ENCODE measurements at regions not wholly inside any gene's neighbourhood (a gene's known extent, or its start where the extent isn't known, plus 50 kb on each side); places are given as distances from the start of the nearest gene placed in this dataset.

- H3K9me2 ChIP-seq (replicated peaks; ENCODE audit: insufficient read depth, low read length), result no peaks in the 10 kb centered on the region
- H3K4me1 ChIP-seq (ENCODE audit: low read length), result no peaks in the 10 kb centered on the region
- no peak for DNase-seq
- H3K27me3 ChIP-seq (replicated peaks; ENCODE audit: insufficient read depth, low read length), result no peaks in the 10 kb centered on the region
- no peaks in the 10 kb centered on the region for H4K20me1 ChIP-seq (ENCODE audit: insufficient read depth, low read length)
- H3K9ac ChIP-seq (ENCODE audit: low read length), result no peak overlapping the region
- H3K9me3 ChIP-seq (replicated peaks; ENCODE audit: insufficient read depth, low read length), result no peaks in the 10 kb centered on the region
- H3K27ac ChIP-seq (ENCODE audit: low read length), result no peak overlapping the region
- TF ChIP-seq, protein P1, sequence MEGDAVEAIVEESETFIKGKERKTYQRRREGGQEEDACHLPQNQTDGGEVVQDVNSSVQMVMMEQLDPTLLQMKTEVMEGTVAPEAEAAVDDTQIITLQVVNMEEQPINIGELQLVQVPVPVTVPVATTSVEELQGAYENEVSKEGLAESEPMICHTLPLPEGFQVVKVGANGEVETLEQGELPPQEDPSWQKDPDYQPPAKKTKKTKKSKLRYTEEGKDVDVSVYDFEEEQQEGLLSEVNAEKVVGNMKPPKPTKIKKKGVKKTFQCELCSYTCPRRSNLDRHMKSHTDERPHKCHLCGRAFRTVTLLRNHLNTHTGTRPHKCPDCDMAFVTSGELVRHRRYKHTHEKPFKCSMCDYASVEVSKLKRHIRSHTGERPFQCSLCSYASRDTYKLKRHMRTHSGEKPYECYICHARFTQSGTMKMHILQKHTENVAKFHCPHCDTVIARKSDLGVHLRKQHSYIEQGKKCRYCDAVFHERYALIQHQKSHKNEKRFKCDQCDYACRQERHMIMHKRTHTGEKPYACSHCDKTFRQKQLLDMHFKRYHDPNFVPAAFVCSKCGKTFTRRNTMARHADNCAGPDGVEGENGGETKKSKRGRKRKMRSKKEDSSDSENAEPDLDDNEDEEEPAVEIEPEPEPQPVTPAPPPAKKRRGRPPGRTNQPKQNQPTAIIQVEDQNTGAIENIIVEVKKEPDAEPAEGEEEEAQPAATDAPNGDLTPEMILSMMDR (IDR thresholded peaks at IDR 0.05; ENCODE audit: low read length), result no peak
- TF ChIP-seq EZH2 (optimal IDR thresholded peaks at IDR 0.05; ENCODE audit: low read depth, low read length), result no peak
- H3F3A ChIP-seq (ENCODE audit: insufficient read depth, low read length), result no peaks in the 10 kb centered on the region
- no peaks in the 10 kb centered on the region for H3K79me2 ChIP-seq (ENCODE audit: low read length)
- H2AFZ ChIP-seq (ENCODE audit: low read length), result no peak overlapping the region
- H3K4me3 ChIP-seq (ENCODE audit: low read length), result no peak overlapping the region
- H3K36me3 ChIP-seq (replicated peaks; ENCODE audit: insufficient read depth, low read length), result no peaks in the 10 kb centered on the region
- no peak overlapping the region for H3K4me2 ChIP-seq (ENCODE audit: low read depth, low read length)
Observed at GRCh38 chr13:86974995-86975328, 696.2 kb upstream of the SLITRK5 start.

DNA sequence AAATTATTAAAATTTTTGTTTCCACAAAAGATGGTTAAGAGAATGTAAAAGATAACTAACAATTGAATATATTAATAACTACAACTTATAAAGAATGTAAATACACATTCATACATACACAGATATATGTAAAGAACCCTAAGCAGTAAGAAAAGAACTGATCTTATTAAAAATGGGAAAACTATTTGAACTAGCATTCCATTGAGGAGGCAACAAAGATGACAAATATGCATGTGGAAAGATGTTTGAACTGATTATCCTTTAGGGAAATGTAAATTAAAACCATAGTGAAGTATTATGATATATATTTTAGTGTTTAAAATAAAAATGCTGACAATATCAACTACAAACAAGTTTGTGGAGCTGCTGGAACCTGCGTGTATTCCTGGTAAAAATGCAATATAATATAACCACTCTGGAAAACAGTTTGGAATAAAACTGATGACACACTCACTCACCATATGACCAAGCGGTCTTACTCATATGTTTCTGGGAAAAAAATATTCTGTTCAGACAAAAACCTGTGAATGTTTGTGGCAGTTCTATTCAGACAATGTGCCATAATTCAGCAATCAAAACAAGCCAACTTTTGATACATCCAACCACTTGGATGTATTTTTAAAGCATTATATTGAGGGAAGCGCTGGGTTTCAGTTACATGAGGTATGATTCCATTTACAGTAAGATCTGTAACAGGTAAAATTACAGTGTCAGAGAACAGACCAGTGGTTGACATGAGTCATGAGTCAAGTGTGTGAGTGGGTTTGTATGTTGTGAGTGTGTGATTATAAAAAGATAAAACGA lies 694.4 kb upstream of the SLITRK5 start:
- H3K27me3 ChIP-seq (replicated peaks; ENCODE audit: insufficient read depth, low read length), result no peaks in the 10 kb centered on the region
- no peak overlapping the region for H2AFZ ChIP-seq (ENCODE audit: low read length)
- TF ChIP-seq EZH2 (optimal IDR thresholded peaks at IDR 0.05; ENCODE audit: low read depth, low read length) (no peak), EZH2phosphoT487 (IDR thresholded peaks at IDR 0.05; ENCODE audit: low read length) (no peak)
- TF ChIP-seq, protein P1 (IDR thresholded peaks at IDR 0.05; ENCODE audit: low read length), result no peak
- H3K4me1 ChIP-seq (ENCODE audit: low read length), result no peaks in the 10 kb centered on the region
- no peaks in the 10 kb centered on the region for H3K9me3 ChIP-seq (replicated peaks; ENCODE audit: insufficient read depth, low read length)
- no peaks in the 10 kb centered on the region for H4K20me1 ChIP-seq (ENCODE audit: insufficient read depth, low read length)
- no peak overlapping the region for H3K9ac ChIP-seq (ENCODE audit: low read length)
- H3K9me2 ChIP-seq (replicated peaks; ENCODE audit: insufficient read depth, low read length), result no peaks in the 10 kb centered on the region
- no peak for DNase-seq
- H3F3A ChIP-seq (ENCODE audit: insufficient read depth, low read length), result no peaks in the 10 kb centered on the region
- H3K27ac ChIP-seq (ENCODE audit: low read length), result no peak overlapping the region
- no peaks in the 10 kb centered on the region for H3K79me2 ChIP-seq (ENCODE audit: low read length)
- no peaks in the 10 kb centered on the region for H3K36me3 ChIP-seq (replicated peaks; ENCODE audit: insufficient read depth, low read length)
- H3K4me2 ChIP-seq (ENCODE audit: low read depth, low read length), result no peak overlapping the region
- no peak overlapping the region for H3K4me3 ChIP-seq (ENCODE audit: low read length)

DNA sequence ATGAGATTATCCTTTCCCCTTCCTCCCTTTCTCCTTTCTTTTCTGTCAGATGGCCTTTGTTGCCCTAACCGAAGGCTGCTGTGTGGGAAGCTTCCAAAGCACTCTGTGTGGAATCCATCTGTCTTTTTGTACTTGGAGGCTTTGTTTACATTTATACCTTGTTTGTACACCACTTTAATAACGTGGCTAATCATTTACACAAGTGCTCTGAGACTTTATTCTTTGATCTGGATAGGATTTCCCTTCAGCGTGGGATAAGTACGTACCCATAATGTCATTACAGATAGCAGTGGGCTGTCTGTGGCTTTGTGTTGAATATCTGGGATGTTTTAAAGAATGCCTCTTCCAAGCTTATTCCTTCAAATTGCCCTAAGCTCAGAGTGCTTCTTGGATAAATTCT lies 684.7 kb upstream of the SLITRK5 start:
- Histone ChIP-seq H3K9me2 (replicated peaks; ENCODE audit: insufficient read depth, low read length) (no peaks in the 10 kb centered on the region), H4K20me1 (ENCODE audit: insufficient read depth, low read length) (no peaks in the 10 kb centered on the region), H3K27ac (ENCODE audit: low read length) (no peak overlapping the region), H3K4me2 (ENCODE audit: low read depth, low read length) (no peak overlapping the region), H2AFZ (ENCODE audit: low read length) (no peak overlapping the region), H3K36me3 (replicated peaks; ENCODE audit: insufficient read depth, low read length) (no peaks in the 10 kb centered on the region), H3K9me3 (replicated peaks; ENCODE audit: insufficient read depth, low read length) (no peaks in the 10 kb centered on the region), H3F3A (ENCODE audit: insufficient read depth, low read length) (no peaks in the 10 kb centered on the region), H3K4me3 (ENCODE audit: low read length) (no peak overlapping the region), H3K79me2 (ENCODE audit: low read length) (no peaks in the 10 kb centered on the region), H3K27me3 (replicated peaks; ENCODE audit: insufficient read depth, low read length) (no peaks in the 10 kb centered on the region), H3K9ac (ENCODE audit: low read length) (no peak overlapping the region), H3K4me1 (ENCODE audit: low read length) (no peaks in the 10 kb centered on the region)
- TF ChIP-seq EZH2phosphoT487 (IDR thresholded peaks at IDR 0.05; ENCODE audit: low read length), result no peak
- TF ChIP-seq EZH2 (optimal IDR thresholded peaks at IDR 0.05; ENCODE audit: low read depth, low read length), result no peak
- TF ChIP-seq, protein P1 (IDR thresholded peaks at IDR 0.05; ENCODE audit: low read length), result no peak
- DNase-seq, result no peak

All from MM.1S (cell line).